Endothelial cell of umbilical vein (primary cell): ENCODE measurements at regions not wholly inside any gene's neighbourhood (a gene's known extent, or its start where the extent isn't known, plus 50 kb on each side); places are given as distances from the start of the nearest gene placed in this dataset.

Experiments
- CTCF ChIP-seq, 2 donors: IDR thresholded peaks; 1 replicate in 1 of 2; 2 replicates in 1 of 2; pipeline ENCODE4 v1.5.1; 2011; ENCODE audit warnings: low read length in 2 of 2, mild to moderate bottlenecking in 2 of 2, moderate library complexity in 2 of 2, control low read depth in 1 of 2, inconsistent platforms in 1 of 2, low read depth in 1 of 2; ENCODE audit not compliant: insufficient read depth in 1 of 2; ENCODE audit errors: extremely low read depth in 1 of 2
- JUN ChIP-seq: IDR thresholded peaks from 2 replicates; pipeline ENCODE4 v1.6.1; 2011; ENCODE audit warnings: borderline replicate concordance, low read depth; ENCODE audit not compliant: insufficient read length, insufficient read depth
- MYC ChIP-seq: IDR thresholded peaks from one replicate; pipeline ENCODE4 v1.6.1; 2011; ENCODE audit warnings: mild to moderate bottlenecking, low read depth, low read length
- POLR2AphosphoS5 ChIP-seq: IDR thresholded peaks from 2 replicates; pipeline ENCODE4 v1.6.1; 2012; ENCODE audit warnings: low read depth, mild to moderate bottlenecking, control low read depth, low read length, moderate library complexity; ENCODE audit not compliant: insufficient read depth
- TF ChIP-seq, protein P1 (sequence below): IDR thresholded peaks from 2 replicates; pipeline ENCODE4 v1.6.1; 2011; ENCODE audit not compliant: insufficient read depth, insufficient read length

DNA sequence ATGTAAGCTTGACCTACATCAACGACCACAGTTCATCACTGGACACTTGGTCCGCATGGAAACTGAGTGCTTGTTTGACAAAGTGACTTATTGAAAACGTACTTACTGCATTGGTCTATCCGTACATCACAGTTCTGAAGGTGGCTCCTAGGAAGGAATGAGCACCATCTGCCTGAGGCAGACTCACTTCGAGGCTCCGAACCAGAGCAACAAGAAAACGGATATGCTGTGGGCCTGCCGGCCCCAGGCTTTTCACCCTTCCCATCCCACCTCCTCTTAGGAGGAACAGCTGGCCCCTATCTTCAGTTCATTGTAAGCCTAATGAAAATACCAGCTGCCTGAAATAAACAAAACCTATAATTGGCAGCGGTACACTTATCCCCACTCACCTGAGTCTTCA is 67.2 kb upstream of the TSLP start:
- TF ChIP-seq CTCF (IDR thresholded peaks at IDR 0.05; ENCODE audit: extremely low read depth in 1 of 2, insufficient read depth in 1 of 2, low read depth in 1 of 2, low read length in 2 of 2) (no peak), MYC (no peak), POLR2AphosphoS5 (no peak), JUN (no peak)
- TF ChIP-seq, protein P1, sequence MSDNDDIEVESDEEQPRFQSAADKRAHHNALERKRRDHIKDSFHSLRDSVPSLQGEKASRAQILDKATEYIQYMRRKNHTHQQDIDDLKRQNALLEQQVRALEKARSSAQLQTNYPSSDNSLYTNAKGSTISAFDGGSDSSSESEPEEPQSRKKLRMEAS = no peak
